H9 (cell line): ENCODE measurements at regions not wholly inside any gene's neighbourhood (a gene's known extent, or its start where the extent isn't known, plus 50 kb on each side); places are given as distances from the start of the nearest gene placed in this dataset.

Source experiments
- DNase-seq: peaks from one replicate; pipeline ENCODE4 v3.0.0-alpha.2; 2017
- H2AFZ ChIP-seq: one replicate; pipeline ENCODE4 v1.6.1; 2013; ENCODE audit warnings: mild to moderate bottlenecking, low read length, control low read depth, moderate library complexity
- H2AK5ac ChIP-seq: 2 replicates; pipeline ENCODE4 v1.6.1; 2013; ENCODE audit warnings: low read length, control low read depth, mixed read lengths; ENCODE audit not compliant: insufficient read length
- H2BK120ac ChIP-seq: one replicate; pipeline ENCODE4 v1.6.1; 2013; ENCODE audit warnings: low read depth, mild to moderate bottlenecking, low read length, control low read depth, inconsistent platforms; ENCODE audit not compliant: poor library complexity, severe bottlenecking
- H2BK12ac ChIP-seq: 2 replicates; pipeline ENCODE4 v1.6.1; 2013; ENCODE audit warnings: low read length, control low read depth, mixed read lengths, low read depth; ENCODE audit not compliant: insufficient read length
- H2BK15ac ChIP-seq: 2 replicates; pipeline ENCODE4 v1.6.1; 2013; ENCODE audit warnings: low read depth, low read length, control low read depth
- H2BK20ac ChIP-seq: one replicate; pipeline ENCODE4 v1.6.1; 2013; ENCODE audit warnings: low read depth, mild to moderate bottlenecking, low read length, control low read depth, inconsistent platforms; ENCODE audit not compliant: poor library complexity, severe bottlenecking
- H2BK5ac ChIP-seq: 2 replicates; pipeline ENCODE4 v1.6.1; 2013; ENCODE audit warnings: low read length, control low read depth, mixed read lengths; ENCODE audit not compliant: insufficient read length
- H3K14ac ChIP-seq: 2 replicates; pipeline ENCODE4 v1.6.1; 2013; ENCODE audit warnings: low read length, control low read depth; ENCODE audit not compliant: insufficient read depth
- H3K18ac ChIP-seq: 2 replicates; pipeline ENCODE4 v1.6.1; 2013; ENCODE audit warnings: low read depth, mild to moderate bottlenecking, mixed read lengths, low read length, control low read depth; ENCODE audit not compliant: insufficient read length
- H3K23ac ChIP-seq: 2 replicates; pipeline ENCODE4 v1.6.1; 2013; ENCODE audit warnings: low read length, control low read depth, mixed read lengths, low read depth; ENCODE audit not compliant: insufficient read length
- H3K23me2 ChIP-seq: 2 replicates; pipeline ENCODE4 v1.6.1; 2013; ENCODE audit warnings: low read depth, mild to moderate bottlenecking, mixed read lengths, low read length, control low read depth; ENCODE audit not compliant: insufficient read length, poor library complexity, severe bottlenecking
- H3K27ac ChIP-seq: 2 replicates; pipeline ENCODE4 v1.5.1; 2013; ENCODE audit warnings: low read length, control low read depth, mixed read lengths, low read depth; ENCODE audit not compliant: insufficient read length
- H3K27me3 ChIP-seq: 2 replicates; pipeline ENCODE4 v1.6.1; 2013; ENCODE audit warnings: low read length, control low read depth, inconsistent platforms; ENCODE audit not compliant: insufficient read depth
- H3K4ac ChIP-seq: 2 replicates; pipeline ENCODE4 v1.6.1; 2013; ENCODE audit warnings: low read depth, mild to moderate bottlenecking, control low read depth, inconsistent platforms, low read length, moderate library complexity
- H3K4me1 ChIP-seq: 2 replicates; pipeline ENCODE4 v1.6.1; 2013; ENCODE audit warnings: low read length, control low read depth, inconsistent platforms; ENCODE audit not compliant: insufficient read depth
- H3K4me2 ChIP-seq: 2 replicates; pipeline ENCODE4 v1.6.1; 2013; ENCODE audit warnings: low read length, control low read depth, mixed read lengths; ENCODE audit not compliant: insufficient read length, insufficient read depth
- H3K56ac ChIP-seq: 2 replicates; pipeline ENCODE4 v1.6.1; 2013; ENCODE audit warnings: low read depth, mild to moderate bottlenecking, mixed read lengths, low read length, control low read depth; ENCODE audit not compliant: insufficient read length
- H3K79me1 ChIP-seq: 2 replicates; pipeline ENCODE4 v1.6.1; 2013; ENCODE audit warnings: low read depth, mild to moderate bottlenecking, moderate library complexity, low read length, control low read depth, inconsistent platforms; ENCODE audit not compliant: insufficient read depth, poor library complexity, severe bottlenecking
- H3K79me2 ChIP-seq: 2 replicates; pipeline ENCODE4 v1.6.1; 2013; ENCODE audit warnings: low read length, control low read depth, inconsistent platforms; ENCODE audit not compliant: insufficient read depth
- H3K9ac ChIP-seq: 2 replicates; pipeline ENCODE4 v1.6.1; 2013; ENCODE audit warnings: low read length, control low read depth, mixed read lengths; ENCODE audit not compliant: insufficient read length; ENCODE audit errors: extremely low read depth
- H3K9me3 ChIP-seq: one replicate; pipeline ENCODE4 v1.6.1; 2013; ENCODE audit warnings: low read depth, low read length, inconsistent platforms; ENCODE audit not compliant: control insufficient read depth
- H3T11ph ChIP-seq: one replicate; pipeline ENCODE4 v1.6.1; 2013; ENCODE audit warnings: mild to moderate bottlenecking, low read length, control low read depth, inconsistent platforms
- H4K20me1 ChIP-seq: one replicate; pipeline ENCODE4 v1.6.1; 2013; ENCODE audit not compliant: control insufficient read depth, insufficient read length, insufficient read depth
- H4K5ac ChIP-seq: 2 replicates; pipeline ENCODE4 v1.6.1; 2013; ENCODE audit warnings: low read depth, mild to moderate bottlenecking, mixed read lengths, low read length, control low read depth; ENCODE audit not compliant: insufficient read length
- H4K8ac ChIP-seq: replicated peaks from 2 replicates; pipeline ENCODE4 v1.6.1; 2013; ENCODE audit warnings: low read length, control low read depth, mixed read lengths, low read depth; ENCODE audit not compliant: insufficient read length
- H4K91ac ChIP-seq: 2 replicates; pipeline ENCODE4 v1.6.1; 2013; ENCODE audit warnings: low read depth, mild to moderate bottlenecking, moderate library complexity, mixed read lengths, low read length, control low read depth; ENCODE audit not compliant: insufficient read length
- H3K27ac Mint-ChIP-seq, 3 experiments: 2 replicates in 2 of 3; 3 replicates in 1 of 3; pipeline ENCODE4 v1.8.0; 2020 to 2021; ENCODE audit warnings: mixed read lengths in 3 of 3, mild to moderate bottlenecking in 1 of 3, moderate library complexity in 1 of 3
- H3K27me3 Mint-ChIP-seq: 2 replicates; pipeline ENCODE4 v1.8.0; 2021; ENCODE audit warnings: low read depth, mild to moderate bottlenecking, moderate library complexity, mixed read lengths
- H3K36me3 Mint-ChIP-seq, 3 experiments: 2 replicates in 2 of 3; 3 replicates in 1 of 3; pipeline ENCODE4 v1.8.0; 2020 to 2021; ENCODE audit warnings: low read depth in 3 of 3, mixed read lengths in 3 of 3; ENCODE audit not compliant: insufficient read depth in 1 of 3
- H3K4me1 Mint-ChIP-seq, 2 experiments: 2 replicates each; pipeline ENCODE4 v1.8.0; 2020; ENCODE audit warnings: mixed read lengths in 2 of 2
- H3K4me3 Mint-ChIP-seq, 2 experiments: 2 replicates in 1 of 2; 3 replicates in 1 of 2; pipeline ENCODE4 v1.8.0; 2020 to 2021; ENCODE audit warnings: mild to moderate bottlenecking in 2 of 2, mixed read lengths in 2 of 2, moderate library complexity in 1 of 2
- H3K9me3 Mint-ChIP-seq, 2 experiments: 2 replicates in 1 of 2; 3 replicates in 1 of 2; pipeline ENCODE4 v1.8.0; 2020; ENCODE audit warnings: mild to moderate bottlenecking in 2 of 2, mixed read lengths in 2 of 2, moderate library complexity in 1 of 2
- WGBS: extraction: QIAGEN DNeasy Blood & Tissue Kit; methylation state at CpG from one replicate; pipeline ENCODE4 v1.1.7; 2013; ENCODE audit warnings: missing lambda C conversion rate, low lambda C conversion rate, mixed read lengths; ENCODE audit not compliant: insufficient read length; ENCODE audit errors: extremely low coverage; 5-methylcytosine and 5-hydroxymethylcytosine counted together
- TF ChIP-seq, protein P1 (sequence below): fragments of 200-600 bp; sonication (generic); conservative IDR thresholded peaks from 3 replicates; pipeline ENCODE4 v1.8.0; 2021; ENCODE audit warnings: antibody characterized with exemption, mild to moderate bottlenecking

DNA sequence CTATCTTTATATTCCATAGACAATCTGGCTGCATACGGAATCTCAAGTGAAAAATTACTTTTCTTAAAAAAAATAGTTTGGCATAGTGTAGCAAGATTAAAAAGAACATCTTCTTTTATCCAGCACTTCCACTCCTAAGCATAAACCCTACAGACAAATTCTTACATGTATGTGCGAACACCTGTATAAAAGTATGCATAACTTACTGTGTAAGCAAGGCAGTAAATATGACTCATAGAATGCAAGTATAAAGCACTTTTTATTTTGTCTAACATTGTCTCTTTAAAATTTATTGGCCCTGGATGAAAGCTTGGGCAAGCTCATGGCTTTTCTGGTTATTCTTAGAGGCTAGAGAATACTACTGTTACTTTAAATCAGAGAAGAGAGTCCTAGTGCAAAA is 86.4 kb downstream of the MSX2 start:
- Histone ChIP-seq H3T11ph (no peak overlapping the region), H3K4me2 (no peak overlapping the region), H2BK120ac (no peak overlapping the region), H3K27ac (no peak overlapping the region), H3K9ac (no peak overlapping the region), H2BK5ac (no peak overlapping the region), H2AK5ac (no peak overlapping the region), H3K4me1 (no peaks in the 10 kb centered on the region), H3K27me3 (no peaks in the 10 kb centered on the region), H3K9me3 (no peaks in the 10 kb centered on the region), H3K23ac (no peak overlapping the region), H4K8ac (no peak overlapping the region), H2AFZ (no peak overlapping the region), H3K23me2 (no peaks in the 10 kb centered on the region), H2BK20ac (no peak overlapping the region), H3K56ac (no peak overlapping the region), H4K91ac (no peak overlapping the region), H3K4ac (no peak overlapping the region), H4K5ac (no peak overlapping the region), H3K18ac (no peak overlapping the region), H2BK12ac (no peak overlapping the region), H3K14ac (no peak overlapping the region), H4K20me1 (no peaks in the 10 kb centered on the region), H3K79me2 (no peaks in the 10 kb centered on the region), H3K79me1 (no peaks in the 10 kb centered on the region), H2BK15ac (no peak overlapping the region)
- TF ChIP-seq, protein P1, sequence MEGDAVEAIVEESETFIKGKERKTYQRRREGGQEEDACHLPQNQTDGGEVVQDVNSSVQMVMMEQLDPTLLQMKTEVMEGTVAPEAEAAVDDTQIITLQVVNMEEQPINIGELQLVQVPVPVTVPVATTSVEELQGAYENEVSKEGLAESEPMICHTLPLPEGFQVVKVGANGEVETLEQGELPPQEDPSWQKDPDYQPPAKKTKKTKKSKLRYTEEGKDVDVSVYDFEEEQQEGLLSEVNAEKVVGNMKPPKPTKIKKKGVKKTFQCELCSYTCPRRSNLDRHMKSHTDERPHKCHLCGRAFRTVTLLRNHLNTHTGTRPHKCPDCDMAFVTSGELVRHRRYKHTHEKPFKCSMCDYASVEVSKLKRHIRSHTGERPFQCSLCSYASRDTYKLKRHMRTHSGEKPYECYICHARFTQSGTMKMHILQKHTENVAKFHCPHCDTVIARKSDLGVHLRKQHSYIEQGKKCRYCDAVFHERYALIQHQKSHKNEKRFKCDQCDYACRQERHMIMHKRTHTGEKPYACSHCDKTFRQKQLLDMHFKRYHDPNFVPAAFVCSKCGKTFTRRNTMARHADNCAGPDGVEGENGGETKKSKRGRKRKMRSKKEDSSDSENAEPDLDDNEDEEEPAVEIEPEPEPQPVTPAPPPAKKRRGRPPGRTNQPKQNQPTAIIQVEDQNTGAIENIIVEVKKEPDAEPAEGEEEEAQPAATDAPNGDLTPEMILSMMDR = no peak
- Mint-ChIP-seq H3K27me3 (no peaks in the 10 kb centered on the region; the same call in 1 of the 2 replicates), H3K36me3 (0 out of 7 replicates have a peak, but pooled peaks cover 0 to 1% (median 0%) of the 10 kb centered on the region in 3 experiments), H3K27ac (no peak overlapping the region), H3K4me1 (peaks cover 3 to 6% of the 10 kb centered on the region in 2 experiments; a peak in 2 of 4 replicates), H3K9me3 (peaks cover 0 to 2% of the 10 kb centered on the region in 2 experiments; a peak in 1 of 5 replicates), H3K4me3 (no peak overlapping the region)
- DNase-seq = no peak
- no CpG with 5 or more reads among the region's 2 CpGs for WGBS
